Gastroesophageal sphincter (tissue), 4 donors: ENCODE measurements at regions not wholly inside any gene's neighbourhood (a gene's known extent, or its start where the extent isn't known, plus 50 kb on each side); places are given as distances from the start of the nearest gene placed in this dataset.

ENCODE experiments used
- ATAC-seq: fragments of 150-250 bp; one replicate; pipeline ENCODE4 v1.9.1; 2016; ENCODE audit warnings: mild to moderate bottlenecking, moderate library complexity
- H3K27ac ChIP-seq, 4 donors: fragments of 200-600 bp; sonication (generic) in 3 of 4; 1 replicate in 3 of 4; 2 replicates in 1 of 4; pipeline ENCODE4 v1.5.1; 2016 to 2019
- H3K27me3 ChIP-seq: fragments of 200-600 bp; sonication (generic); one replicate; pipeline ENCODE4 v1.5.1; 2019
- H3K36me3 ChIP-seq, 2 donors: fragments of 200-600 bp; sonication (generic); one replicate each; pipeline ENCODE4 v1.5.1; 2019; ENCODE audit warnings: control low read depth in 1 of 2
- H3K4me1 ChIP-seq, 3 donors: fragments of 200-600 bp; sonication (generic); 1 replicate in 2 of 3; 2 replicates in 1 of 3; pipeline ENCODE4 v1.5.1; 2016 to 2019; ENCODE audit warnings: control low read depth in 2 of 3
- H3K4me3 ChIP-seq, 2 donors: fragments of 200-600 bp; sonication (generic); one replicate each; pipeline ENCODE4 v1.5.1; 2019; ENCODE audit warnings: mild to moderate bottlenecking in 1 of 2, moderate library complexity in 1 of 2
- H3K9me3 ChIP-seq, 3 donors: fragments of 200-600 bp; sonication (generic); one replicate each; pipeline ENCODE4 v1.5.1; 2017 to 2019; ENCODE audit warnings: control low read depth in 2 of 3
- CTCF ChIP-seq, 4 experiments: fragments of 200-600 bp in 2 of 4; fragments of 450-650 bp in 2 of 4; sonication (generic) in 1 of 4; IDR thresholded peaks; one replicate each; pipeline ENCODE4 v1.5.1; 2017 to 2019; ENCODE audit warnings: antibody characterized with exemption in 4 of 4, mild to moderate bottlenecking in 2 of 4, moderate library complexity in 2 of 4
- EP300 ChIP-seq: sonication (generic); formaldehyde crosslinking; IDR thresholded peaks from one replicate; pipeline ENCODE4 v1.6.1; 2017; ENCODE audit warnings: antibody characterized with exemption, mild to moderate bottlenecking
- POLR2A ChIP-seq, 2 donors: fragments of 450-650 bp; IDR thresholded peaks; one replicate each; pipeline ENCODE4 v1.6.1; 2017; ENCODE audit warnings: antibody characterized with exemption in 2 of 2, mild to moderate bottlenecking in 2 of 2, moderate library complexity in 1 of 2
- POLR2AphosphoS5 ChIP-seq: sonication (generic); formaldehyde crosslinking; IDR thresholded peaks from one replicate; pipeline ENCODE4 v1.6.1; 2017; ENCODE audit warnings: antibody characterized with exemption
- WGBS, 2 donors: methylation state at CpG; one replicate each; pipeline ENCODE4 v1.1.5; 2018; ENCODE audit warnings: low coverage in 1 of 2; 5-methylcytosine and 5-hydroxymethylcytosine counted together

- no peak for TF ChIP-seq POLR2AphosphoS5
- TF ChIP-seq CTCF (IDR thresholded peaks at IDR 0.05), result no peak
- TF ChIP-seq POLR2A (IDR thresholded peaks at IDR 0.05), result no peak
- no peak for TF ChIP-seq EP300
- 72 to 84% methylated on average over 4 of the region's 4 CpGs for WGBS, 2 donors
- no peak for ATAC-seq
- no peaks in the 10 kb centered on the region for H3K27me3 ChIP-seq
- H3K9me3 ChIP-seq, result peaks cover 0 to 1% (median 0%) of the 10 kb centered on the region in 3 donors
- H3K4me3 ChIP-seq, result no peak overlapping the region
- H3K27ac ChIP-seq, result peak overlapping the region in 1 of 4 donors; percentile 8
- no peaks in the 10 kb centered on the region for H3K36me3 ChIP-seq
- peaks cover 0 to 23% (median 0%) of the 10 kb centered on the region in 3 donors for H3K4me1 ChIP-seq
These were observed 424.3 kb upstream of the CXADR start for GRCh38 chr21:17088500-17088899.

DNA sequence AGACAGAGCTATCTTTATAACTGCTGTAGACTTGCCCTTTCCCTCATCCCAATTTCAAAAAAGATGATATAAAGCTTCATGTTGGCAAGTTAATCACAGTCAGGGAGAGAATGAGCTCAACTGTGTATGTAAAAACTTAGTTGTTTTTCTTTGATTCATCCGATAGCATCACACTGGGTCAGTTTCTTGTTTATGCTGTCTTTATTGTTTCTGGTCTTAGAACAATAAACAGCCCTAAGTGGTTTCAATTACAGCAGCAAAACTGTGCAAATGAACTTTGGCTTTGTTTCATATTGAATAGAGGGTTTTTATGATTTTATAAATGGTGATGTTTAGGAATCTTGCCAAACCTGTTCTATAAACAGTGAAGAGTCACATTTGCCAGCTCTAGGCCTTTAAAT is 423.8 kb upstream of the CXADR start:
- Histone ChIP-seq H3K27me3 (no peaks in the 10 kb centered on the region), H3K9me3 (peaks cover 0 to 1% (median 0%) of the 10 kb centered on the region in 3 donors), H3K36me3 (no peaks in the 10 kb centered on the region), H3K4me3 (no peak overlapping the region), H3K27ac (peak overlapping the region in 1 of 4 donors; percentile 8), H3K4me1 (peaks cover 0 to 23% (median 0%) of the 10 kb centered on the region in 3 donors)
- ATAC-seq, result no peak
- WGBS, 2 donors, result 8% methylated on average over 1 of the region's 1 CpG
- no peak for TF ChIP-seq EP300
- no peak for TF ChIP-seq POLR2AphosphoS5
- TF ChIP-seq POLR2A (IDR thresholded peaks at IDR 0.05), result no peak
- no peak for TF ChIP-seq CTCF (IDR thresholded peaks at IDR 0.05)

- TF ChIP-seq CTCF (IDR thresholded peaks at IDR 0.05), result no peak
- TF ChIP-seq EP300, result no peak
- TF ChIP-seq POLR2A (IDR thresholded peaks at IDR 0.05), result no peak
- TF ChIP-seq POLR2AphosphoS5, result no peak
- H3K36me3 ChIP-seq, result no peaks in the 10 kb centered on the region
- no peak for ATAC-seq
- H3K4me3 ChIP-seq, result no peak overlapping the region
- H3K27ac ChIP-seq, result no peak overlapping the region
- H3K27me3 ChIP-seq, result no peaks in the 10 kb centered on the region
- H3K9me3 ChIP-seq, result no peaks in the 10 kb centered on the region
- H3K4me1 ChIP-seq, result no peaks in the 10 kb centered on the region
These were observed 411.1 kb upstream of the CXADR start for GRCh38 chr21:17101696-17102095.

DNA sequence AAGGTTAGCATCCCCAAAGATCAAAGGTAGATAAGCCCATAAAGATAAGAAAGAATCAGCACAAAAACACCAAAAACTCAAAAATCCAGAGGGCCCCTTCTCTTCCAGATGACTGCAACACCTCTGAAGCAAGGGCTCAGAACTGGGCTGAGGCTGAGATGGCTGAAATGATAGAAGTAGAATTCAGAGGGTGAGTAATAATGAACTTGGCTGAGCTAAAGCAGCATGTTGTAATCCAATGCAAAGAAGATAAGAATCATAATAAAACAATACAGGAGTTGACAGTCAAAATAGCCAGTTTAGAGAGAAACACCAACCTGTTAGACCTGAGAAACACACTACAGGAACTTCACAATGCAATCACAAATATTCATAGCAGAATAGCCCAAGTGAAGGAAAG is 406.9 kb upstream of the CXADR start:
- no peak for TF ChIP-seq CTCF (IDR thresholded peaks at IDR 0.05)
- no peak for TF ChIP-seq EP300
- no peak for TF ChIP-seq POLR2AphosphoS5
- TF ChIP-seq POLR2A (IDR thresholded peaks at IDR 0.05), result no peak
- Histone ChIP-seq H3K9me3 (no peaks in the 10 kb centered on the region), H3K4me3 (no peak overlapping the region), H3K27me3 (no peaks in the 10 kb centered on the region), H3K27ac (no peak overlapping the region), H3K36me3 (no peaks in the 10 kb centered on the region), H3K4me1 (no peaks in the 10 kb centered on the region)
- ATAC-seq, result no peak

GRCh38 chr21:17114045-17114444 is 398.8 kb upstream of the CXADR start:
- H3K9me3 ChIP-seq, result no peaks in the 10 kb centered on the region
- ATAC-seq, result no peak
- no peaks in the 10 kb centered on the region for H3K36me3 ChIP-seq
- no peaks in the 10 kb centered on the region for H3K4me1 ChIP-seq
- no peak overlapping the region for H3K27ac ChIP-seq
- 71 to 92% methylated on average over 3 of the region's 3 CpGs for WGBS, 2 donors
- no peak for TF ChIP-seq POLR2AphosphoS5
- TF ChIP-seq POLR2A (IDR thresholded peaks at IDR 0.05), result no peak
- no peak for TF ChIP-seq CTCF (IDR thresholded peaks at IDR 0.05)
- no peak for TF ChIP-seq EP300
- H3K4me3 ChIP-seq, result no peak overlapping the region
- no peaks in the 10 kb centered on the region for H3K27me3 ChIP-seq
